HCT116 (cell line): ENCODE measurements at regions not wholly inside any gene's neighbourhood (a gene's known extent, or its start where the extent isn't known, plus 50 kb on each side); places are given as distances from the start of the nearest gene placed in this dataset.

Experiments used
- ATAC-seq: fragments of 200-7000 bp; cut with Tn5 transposase; 2 replicates; pipeline ENCODE4 v1.9.1; 2020; ENCODE audit warnings: mild to moderate bottlenecking, moderate library complexity
- BruUV-seq: library from RNA; stranded (reverse); fragments of 400-500 nt; replicated peaks from 2 replicates; lab custom pipeline; 2021; lab: Mats Ljungman, UMichigan
- CTCF ChIA-PET: fragments of 300-600 bp; sonication (Branson Sonifier 250); formaldehyde crosslinking; loops from one replicate; lab custom pipeline; 2021; ENCODE audit warnings: antibody characterized with exemption; lab: Charles Lee
- POLR2A ChIA-PET: fragments of 300-600, 350-600 bp; sonication (Branson Sonifier 250); formaldehyde crosslinking; loops from one replicate; lab custom pipeline; 2021; ENCODE audit warnings: antibody characterized with exemption; lab: Charles Lee
- RAD21 ChIA-PET, 2 experiments: fragments of 300-600 bp; sonication (Branson Sonifier 250); formaldehyde crosslinking; loops; one replicate each; lab custom pipeline; 2023; ENCODE audit warnings: low total read pairs in 2 of 2; ENCODE audit not compliant: uncharacterized antibody in 2 of 2, unreplicated experiment in 2 of 2, low non-redundant PET in 1 of 2; lab: Charles Lee
- DNase-seq: peaks from one replicate; pipeline ENCODE4 v3.0.0-alpha.2; 2010; ENCODE audit warnings: low read depth, low spot score
- H2AFZ ChIP-seq: fragments of 200-600 bp; shearing (Covaris generic), sonication (generic); 2 replicates; pipeline ENCODE4 v1.6.1; 2017; ENCODE audit warnings: low read depth, mixed run types, mixed read lengths, antibody characterized with exemption, low read length; ENCODE audit not compliant: poor library complexity, severe bottlenecking
- H3K27ac ChIP-seq: 2 replicates; pipeline ENCODE4 v1.5.1; 2012; ENCODE audit warnings: low read depth, low read length
- H3K27me3 ChIP-seq: fragments of 200-600 bp; sonication (generic); 2 replicates; pipeline ENCODE4 v1.6.1; 2016; ENCODE audit warnings: mixed run types, low read length, mixed read lengths; ENCODE audit not compliant: insufficient read depth
- H3K36me3 ChIP-seq, 2 experiments: fragments of 200-500 bp in 1 of 2; fragments of 200-600 bp in 1 of 2; sonication (Bioruptor generic) in 1 of 2; sonication (generic) in 1 of 2; 2 replicates each; pipeline versions ENCODE4 v1.5.1 to v1.6.1; 2014 to 2016; ENCODE audit warnings: low read length in 2 of 2, inconsistent platforms in 1 of 2, mixed read lengths in 1 of 2, mixed run types in 1 of 2; ENCODE audit not compliant: insufficient read depth in 2 of 2, control insufficient read depth in 1 of 2
- H3K4me1 ChIP-seq, 2 experiments: fragments of 200-600 bp in 1 of 2; sonication (generic) in 1 of 2; 2 replicates each; pipeline versions ENCODE4 v1.5.1 to v1.6.1; 2012 to 2017; ENCODE audit warnings: low read length in 2 of 2, inconsistent platforms in 1 of 2, mild to moderate bottlenecking in 1 of 2, mixed read lengths in 1 of 2, mixed run types in 1 of 2, moderate library complexity in 1 of 2; ENCODE audit not compliant: insufficient read depth in 2 of 2, control insufficient read depth in 1 of 2
- H3K4me2 ChIP-seq: fragments of 200-600 bp; sonication (generic); 2 replicates; pipeline ENCODE4 v1.6.1; 2017; ENCODE audit warnings: mixed run types, low read length, mixed read lengths
- H3K4me3 ChIP-seq, 2 experiments: fragments of 200-600 bp in 1 of 2; sonication (generic) in 1 of 2; replicated peaks in 1 of 2; 2 replicates each; pipeline ENCODE4 v1.5.1; 2011 to 2016; ENCODE audit warnings: low read length in 2 of 2, control low read depth in 1 of 2, low read depth in 1 of 2, mild to moderate bottlenecking in 1 of 2, mixed read lengths in 1 of 2, mixed run types in 1 of 2
- H3K79me2 ChIP-seq: fragments of 200-600 bp; sonication (generic); 2 replicates; pipeline ENCODE4 v1.6.1; 2017; ENCODE audit warnings: mild to moderate bottlenecking, mixed run types, low read length, moderate library complexity, mixed read lengths; ENCODE audit not compliant: insufficient read depth
- H3K9ac ChIP-seq: fragments of 200-600 bp; sonication (generic); 2 replicates; pipeline ENCODE4 v1.6.1; 2016; ENCODE audit warnings: low read length, mixed read lengths
- H3K9me2 ChIP-seq: fragments of 200-600 bp; sonication (generic), shearing (Covaris generic); 2 replicates; pipeline ENCODE4 v1.6.1; 2017; ENCODE audit warnings: mixed run types, mild to moderate bottlenecking, moderate library complexity; ENCODE audit not compliant: insufficient read depth
- H3K9me3 ChIP-seq, 2 experiments: fragments of 200-500 bp in 1 of 2; fragments of 200-600 bp in 1 of 2; sonication (Bioruptor generic) in 1 of 2; sonication (generic) in 1 of 2; 2 replicates each; pipeline ENCODE4 v1.6.1; 2014 to 2017; ENCODE audit warnings: low read length in 2 of 2, mixed read lengths in 2 of 2, inconsistent platforms in 1 of 2, low read depth in 1 of 2, mild to moderate bottlenecking in 1 of 2, mixed run types in 1 of 2, moderate library complexity in 1 of 2; ENCODE audit not compliant: control insufficient read depth in 1 of 2, insufficient read depth in 1 of 2
- H4K20me1 ChIP-seq: fragments of 200-600 bp; sonication (generic), shearing (Covaris generic); 2 replicates; pipeline ENCODE4 v1.6.1; 2017; ENCODE audit warnings: mixed run types, mild to moderate bottlenecking, moderate library complexity; ENCODE audit not compliant: insufficient read depth
- EZH2phosphoT487 ChIP-seq: fragments of 200-600 bp; IDR thresholded peaks from 2 replicates; pipeline ENCODE4 v1.6.1; 2018; ENCODE audit warnings: antibody characterized with exemption, borderline replicate concordance
- FOSL1 ChIP-seq: IDR thresholded peaks from 2 replicates; pipeline ENCODE4 v1.6.1; 2012; ENCODE audit warnings: low read depth
- SRF ChIP-seq: IDR thresholded peaks from 2 replicates; pipeline ENCODE4 v1.6.1; 2012; ENCODE audit warnings: low read depth
- TCF7L2 ChIP-seq: IDR thresholded peaks from 2 replicates; pipeline ENCODE4 v1.7.0; 2011; ENCODE audit warnings: borderline replicate concordance, inconsistent platforms; ENCODE audit not compliant: insufficient read depth, insufficient read length; ENCODE audit errors: extremely low read depth
- ZFX ChIP-seq: fragments of 450-650 bp; IDR thresholded peaks from 2 replicates; pipeline ENCODE4 v1.6.1; 2017
- intact Hi-C: fragments of 100-400 bp; cut with micrococcal nuclease; formaldehyde crosslinking; loops from 2 replicates; pipeline ENCODE4 v1.10.0; 2022
- TF ChIP-seq, protein P1 (sequence below): IDR thresholded peaks from 2 replicates; pipeline ENCODE4 v1.6.1; 2012; ENCODE audit warnings: low read depth
- TF ChIP-seq, protein P2 (sequence below): IDR thresholded peaks from 2 replicates; pipeline ENCODE4 v1.6.1; 2012

DNA sequence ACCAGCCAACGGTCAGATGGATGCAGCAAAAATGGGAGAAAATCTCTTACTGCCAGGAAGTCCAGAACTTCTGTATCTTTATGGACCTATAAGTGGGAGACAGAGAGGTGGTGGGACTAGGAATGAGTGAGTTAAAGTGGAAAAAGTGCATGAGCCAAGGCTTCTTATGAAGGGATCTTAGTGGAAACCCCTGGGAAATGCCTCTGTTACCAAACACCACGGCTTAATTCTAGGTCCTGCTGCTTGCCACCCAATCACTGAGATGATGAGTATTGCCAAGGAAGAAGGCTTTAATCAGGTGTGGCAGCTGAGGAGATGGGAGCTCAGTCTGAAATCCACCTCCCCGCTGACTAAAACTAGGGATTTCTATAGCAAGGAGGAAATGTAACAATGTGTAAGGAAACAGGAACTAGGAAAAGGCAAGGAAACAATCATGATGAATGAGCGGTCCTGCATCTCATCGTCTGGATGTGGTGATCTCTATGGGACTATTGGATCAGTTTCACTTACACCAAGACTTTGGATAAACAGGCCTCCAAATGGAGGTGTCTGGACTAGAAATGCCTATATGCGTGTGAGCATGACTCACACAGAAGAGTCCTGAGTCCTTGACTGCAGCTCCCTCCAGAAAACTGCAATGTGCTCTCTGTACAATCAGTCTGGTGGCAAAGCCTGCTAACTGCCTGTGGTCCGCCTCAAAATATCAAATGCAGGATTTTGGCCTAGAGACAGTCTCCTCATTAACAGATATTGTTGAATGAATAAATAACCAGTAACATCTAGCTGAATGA is 98.2 kb upstream of the PRR16 start:
- peaks cover 0 to 5% of the 10 kb centered on the region in 2 experiments; a peak in 1 of 4 replicates for H3K4me1 ChIP-seq
- no peaks in the 10 kb centered on the region for H3K36me3 ChIP-seq
- no peak overlapping the region for H3K27ac ChIP-seq
- no peaks in the 10 kb centered on the region for H3K27me3 ChIP-seq
- no TSS peak for BruUV-seq
- no peaks in the 10 kb centered on the region; a peak in 1 of 4 replicates for H3K9me3 ChIP-seq
- H3K4me2 ChIP-seq = no peak overlapping the region
- DNase-seq = no peak
- TF ChIP-seq EZH2phosphoT487 (no peak), SRF (no peak), ZFX (no peak), TCF7L2 (no peak), FOSL1 (no peak)
- TF ChIP-seq, protein P1, sequence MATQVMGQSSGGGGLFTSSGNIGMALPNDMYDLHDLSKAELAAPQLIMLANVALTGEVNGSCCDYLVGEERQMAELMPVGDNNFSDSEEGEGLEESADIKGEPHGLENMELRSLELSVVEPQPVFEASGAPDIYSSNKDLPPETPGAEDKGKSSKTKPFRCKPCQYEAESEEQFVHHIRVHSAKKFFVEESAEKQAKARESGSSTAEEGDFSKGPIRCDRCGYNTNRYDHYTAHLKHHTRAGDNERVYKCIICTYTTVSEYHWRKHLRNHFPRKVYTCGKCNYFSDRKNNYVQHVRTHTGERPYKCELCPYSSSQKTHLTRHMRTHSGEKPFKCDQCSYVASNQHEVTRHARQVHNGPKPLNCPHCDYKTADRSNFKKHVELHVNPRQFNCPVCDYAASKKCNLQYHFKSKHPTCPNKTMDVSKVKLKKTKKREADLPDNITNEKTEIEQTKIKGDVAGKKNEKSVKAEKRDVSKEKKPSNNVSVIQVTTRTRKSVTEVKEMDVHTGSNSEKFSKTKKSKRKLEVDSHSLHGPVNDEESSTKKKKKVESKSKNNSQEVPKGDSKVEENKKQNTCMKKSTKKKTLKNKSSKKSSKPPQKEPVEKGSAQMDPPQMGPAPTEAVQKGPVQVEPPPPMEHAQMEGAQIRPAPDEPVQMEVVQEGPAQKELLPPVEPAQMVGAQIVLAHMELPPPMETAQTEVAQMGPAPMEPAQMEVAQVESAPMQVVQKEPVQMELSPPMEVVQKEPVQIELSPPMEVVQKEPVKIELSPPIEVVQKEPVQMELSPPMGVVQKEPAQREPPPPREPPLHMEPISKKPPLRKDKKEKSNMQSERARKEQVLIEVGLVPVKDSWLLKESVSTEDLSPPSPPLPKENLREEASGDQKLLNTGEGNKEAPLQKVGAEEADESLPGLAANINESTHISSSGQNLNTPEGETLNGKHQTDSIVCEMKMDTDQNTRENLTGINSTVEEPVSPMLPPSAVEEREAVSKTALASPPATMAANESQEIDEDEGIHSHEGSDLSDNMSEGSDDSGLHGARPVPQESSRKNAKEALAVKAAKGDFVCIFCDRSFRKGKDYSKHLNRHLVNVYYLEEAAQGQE = no peak
- TF ChIP-seq, protein P2, sequence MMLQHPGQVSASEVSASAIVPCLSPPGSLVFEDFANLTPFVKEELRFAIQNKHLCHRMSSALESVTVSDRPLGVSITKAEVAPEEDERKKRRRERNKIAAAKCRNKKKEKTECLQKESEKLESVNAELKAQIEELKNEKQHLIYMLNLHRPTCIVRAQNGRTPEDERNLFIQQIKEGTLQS = no peak
- TF ChIP-seq, all 23 proteins: peak for 0
- ChIA-PET RAD21 (no interaction called here), CTCF (no interaction called here), POLR2A (no interaction called here)
- no peak overlapping the region for H2AFZ ChIP-seq
- no peaks in the 10 kb centered on the region for H4K20me1 ChIP-seq
- no peaks in the 10 kb centered on the region for H3K79me2 ChIP-seq
- no peak overlapping the region for H3K9ac ChIP-seq
- ATAC-seq = no peak
- intact Hi-C loops = no loop called here
- no peaks in the 10 kb centered on the region for H3K9me2 ChIP-seq
- no peak overlapping the region for H3K4me3 ChIP-seq
